BE2C (cell line): ENCODE measurements at regions not wholly inside any gene's neighbourhood (a gene's known extent, or its start where the extent isn't known, plus 50 kb on each side); places are given as distances from the start of the nearest gene placed in this dataset.
A peak's percentile ranks its signal among the peaks of the same experiment; 100 is the strongest.

Experiments used
- DNase-seq: peaks from one replicate; pipeline ENCODE4 v3.0.0-alpha.2; 2020
- H3K27me3 ChIP-seq: fragments of 250-450 bp; sonication (Bioruptor Pico); 2 replicates; pipeline ENCODE4 v1.5.1; 2020; ENCODE audit warnings: mild to moderate bottlenecking
- H3K36me3 ChIP-seq: fragments of 250-450 bp; sonication (Bioruptor Pico); 2 replicates; pipeline ENCODE4 v1.5.1; 2020; ENCODE audit warnings: mild to moderate bottlenecking
- H3K4me1 ChIP-seq: fragments of 250-450 bp; sonication (Bioruptor Pico); 2 replicates; pipeline ENCODE4 v1.5.1; 2020
- H3K4me3 ChIP-seq: 2 replicates; pipeline ENCODE4 v1.5.1; 2011; ENCODE audit warnings: low read depth, low read length
- H3K9me3 ChIP-seq: fragments of 250-450 bp; sonication (Bioruptor Pico); 2 replicates; pipeline ENCODE4 v1.5.1; 2020
- CTCF ChIP-seq: IDR thresholded peaks from 2 replicates; pipeline ENCODE4 v1.5.1; 2012; ENCODE audit warnings: mild to moderate bottlenecking, low read depth, low read length

GRCh38 chr3:127448161-127448561 lies 142.4 kb downstream of the TPRA1 start:
- no peaks in the 10 kb centered on the region for H3K27me3 ChIP-seq
- peak; percentile 62 for DNase-seq

DNA sequence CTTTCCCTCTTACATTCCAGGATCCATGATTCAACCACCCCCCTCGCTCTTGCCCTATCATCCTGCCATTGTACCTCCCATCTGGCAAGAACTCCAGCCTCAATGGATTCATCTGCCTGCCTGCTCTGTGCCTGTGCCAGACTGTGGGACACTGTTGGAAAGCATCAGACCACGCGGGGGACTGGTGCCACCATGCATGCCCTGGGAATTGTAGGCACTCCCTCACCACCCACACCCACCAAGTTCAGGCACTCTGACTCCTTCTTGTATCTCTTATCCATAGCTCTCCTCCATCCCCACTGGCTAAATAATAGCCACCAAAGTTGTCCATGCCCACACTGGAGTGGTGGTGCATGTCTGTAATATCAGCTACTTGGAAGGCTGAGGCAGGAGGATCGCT lies 143.8 kb downstream of the TPRA1 start:
- DNase-seq: no peak
- no peaks in the 10 kb centered on the region for H3K4me1 ChIP-seq
- no peaks in the 10 kb centered on the region for H3K27me3 ChIP-seq
- H3K4me3 ChIP-seq: no peak overlapping the region
- H3K9me3 ChIP-seq: no peaks in the 10 kb centered on the region
- no peak for TF ChIP-seq CTCF
- H3K36me3 ChIP-seq: no peaks in the 10 kb centered on the region

More at GRCh38 chr3:127448161-127448561, 142.4 kb downstream of the TPRA1 start:
- Histone ChIP-seq H3K4me3 (no peak overlapping the region), H3K36me3 (no peaks in the 10 kb centered on the region), H3K4me1 (no peaks in the 10 kb centered on the region), H3K9me3 (no peaks in the 10 kb centered on the region)
- TF ChIP-seq CTCF: peak; percentile 39

DNA sequence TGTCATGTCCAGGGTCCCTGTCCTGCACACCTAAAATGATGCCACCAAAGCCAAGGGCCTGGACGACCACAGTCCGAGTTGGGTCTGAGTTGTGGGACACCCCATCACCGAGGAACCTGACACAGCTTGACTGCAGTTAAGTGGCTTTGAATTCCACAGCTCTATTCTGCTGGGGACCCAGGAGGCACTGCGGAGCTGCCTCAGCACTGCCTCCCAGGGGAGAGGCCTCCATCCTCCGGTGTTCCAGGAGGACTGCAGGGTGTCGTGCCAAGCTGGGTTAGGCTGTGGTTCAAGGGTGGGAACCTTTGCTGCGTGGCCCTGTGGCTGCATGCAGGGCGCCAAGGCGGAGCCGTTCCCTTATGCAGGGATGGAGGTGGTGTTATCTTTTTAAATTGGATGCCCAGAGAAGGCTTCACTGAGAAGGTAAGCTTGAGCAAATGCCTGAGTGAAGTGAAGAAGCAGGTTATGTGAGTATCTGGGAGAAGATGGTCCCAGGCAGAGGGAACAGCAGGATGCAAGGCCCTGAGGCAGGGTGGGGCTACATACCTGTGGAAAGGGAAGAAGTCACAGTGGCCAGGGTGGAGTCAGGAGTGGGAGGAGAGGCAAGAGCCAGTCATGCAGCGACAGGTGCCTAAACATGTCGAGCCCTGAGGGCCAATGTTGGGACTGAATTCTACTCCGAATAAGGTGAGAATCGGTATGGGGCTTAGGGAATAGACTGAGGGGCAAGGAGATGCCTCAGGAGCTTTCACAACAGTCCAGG lies 144.8 kb downstream of the TPRA1 start:
- Histone ChIP-seq H3K36me3 (no peaks in the 10 kb centered on the region), H3K27me3 (no peaks in the 10 kb centered on the region), H3K4me3 (no peak overlapping the region), H3K4me1 (no peaks in the 10 kb centered on the region), H3K9me3 (no peaks in the 10 kb centered on the region)
- DNase-seq: peak; percentile 6
- no peak for TF ChIP-seq CTCF

- Histone ChIP-seq H3K9me3 (no peaks in the 10 kb centered on the region), H3K4me1 (no peaks in the 10 kb centered on the region), H3K4me3 (no peak overlapping the region), H3K27me3 (no peaks in the 10 kb centered on the region), H3K36me3 (no peaks in the 10 kb centered on the region)
- no peak for DNase-seq
- TF ChIP-seq CTCF: no peak
Measured at GRCh38 chr3:127444761-127445160, 145.8 kb downstream of the TPRA1 start.

DNA sequence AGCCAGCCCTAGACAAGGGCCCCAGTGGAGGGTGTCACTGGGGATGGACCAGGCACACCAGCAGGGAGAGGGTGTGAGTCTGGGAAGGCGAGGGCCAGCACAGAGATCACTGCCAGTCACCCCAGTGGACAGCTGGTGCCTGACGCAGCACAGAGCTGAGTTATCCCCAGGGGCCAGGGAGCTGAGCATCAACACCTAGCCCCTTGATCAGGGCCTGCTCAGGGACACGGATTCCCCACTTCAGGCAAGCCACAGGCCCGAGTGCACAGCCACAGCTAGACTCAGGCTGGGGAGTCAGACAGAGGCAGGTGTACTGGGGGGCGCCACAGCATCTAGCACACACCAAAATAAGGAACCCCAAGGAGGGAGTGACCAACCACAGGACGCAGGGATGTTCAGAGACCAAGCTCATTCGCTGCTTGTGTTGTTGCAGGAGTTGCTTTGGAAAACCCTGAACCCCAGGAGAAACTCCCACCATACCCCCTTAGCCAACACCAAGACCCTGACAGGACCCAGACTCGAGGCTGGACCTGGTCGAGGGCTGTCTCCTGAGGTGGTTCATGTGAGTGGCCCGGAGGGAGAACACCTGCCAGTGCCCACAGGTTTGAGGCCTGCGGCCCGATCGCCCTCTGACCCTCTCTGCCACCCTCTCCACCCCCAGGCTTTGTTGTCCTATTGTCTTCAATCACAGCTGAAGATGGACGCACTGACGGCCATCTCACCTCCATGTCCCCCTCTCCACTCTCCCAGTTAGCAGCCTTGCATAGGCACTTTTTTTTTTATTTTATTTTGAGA lies 146.8 kb downstream of the TPRA1 start:
- DNase-seq: no peak
- Histone ChIP-seq H3K4me1 (no peaks in the 10 kb centered on the region), H3K9me3 (no peaks in the 10 kb centered on the region), H3K36me3 (no peaks in the 10 kb centered on the region), H3K4me3 (no peak overlapping the region), H3K27me3 (no peaks in the 10 kb centered on the region)
- TF ChIP-seq CTCF: no peak

DNA sequence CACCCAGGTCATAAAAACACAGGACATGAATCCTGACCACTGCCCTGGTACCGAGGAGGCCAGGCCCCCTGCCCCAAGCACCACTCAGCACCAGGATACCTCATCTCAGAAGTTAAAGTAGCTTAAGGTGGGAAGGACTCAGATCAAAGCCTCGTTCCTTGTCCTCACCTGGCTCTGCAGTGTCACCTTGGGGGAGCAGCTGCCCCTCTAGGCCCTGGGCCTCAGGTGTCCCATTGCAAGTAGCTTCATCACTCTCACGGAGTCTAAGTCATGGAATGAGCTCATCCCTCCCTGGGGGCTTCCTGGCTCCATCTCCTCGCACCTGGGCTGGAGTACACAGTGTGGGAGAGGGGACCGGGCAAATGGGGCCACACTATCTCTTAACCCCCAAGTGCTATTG lies 148.0 kb downstream of the TPRA1 start:
- DNase-seq: peak; percentile 1
- no peaks in the 10 kb centered on the region for H3K27me3 ChIP-seq
- no peaks in the 10 kb centered on the region for H3K36me3 ChIP-seq
- no peaks in the 10 kb centered on the region for H3K4me1 ChIP-seq
- H3K4me3 ChIP-seq: no peak overlapping the region
- no peaks in the 10 kb centered on the region for H3K9me3 ChIP-seq
- no peak for TF ChIP-seq CTCF
